AG04450 (cell line): ENCODE measurements at regions not wholly inside any gene's neighbourhood (a gene's known extent, or its start where the extent isn't known, plus 50 kb on each side); places are given as distances from the start of the nearest gene placed in this dataset.

Experiments used
- CTCF ChIA-PET: fragments of 300-600, 350-600 bp; formaldehyde crosslinking; extraction: SDS; loops from one replicate; lab custom pipeline; 2022; ENCODE audit warnings: antibody characterized with exemption, inconsistent platforms; lab: Charles Lee
- POLR2A ChIA-PET: fragments of 350-600 bp; formaldehyde crosslinking; extraction: SDS; loops from one replicate; lab custom pipeline; 2021; ENCODE audit warnings: antibody characterized with exemption, inconsistent platforms; lab: Yijun Ruan, JAX
- DNase-seq: peaks from one replicate; pipeline ENCODE4 v3.0.0-alpha.2; 2011; ENCODE audit warnings: low read depth, low spot score
- H3K27ac ChIP-seq: one replicate; pipeline ENCODE4 v1.5.1; 2012; ENCODE audit warnings: low read depth, low read length, control low read depth
- H3K27me3 ChIP-seq: one replicate; pipeline ENCODE4 v1.6.0; 2012; ENCODE audit warnings: low read length; ENCODE audit not compliant: control insufficient read depth, insufficient read depth
- H3K4me3 ChIP-seq: 2 replicates; pipeline ENCODE4 v1.5.1; 2011; ENCODE audit warnings: mild to moderate bottlenecking, low read depth, low read length, control low read depth
- H3K9me3 ChIP-seq: 2 replicates; pipeline ENCODE4 v1.5.1; 2012; ENCODE audit warnings: low read length; ENCODE audit not compliant: control insufficient read depth, insufficient read depth
- TF ChIP-seq, protein P1 (sequence below): IDR thresholded peaks from 2 replicates; pipeline ENCODE4 v1.5.1; 2011; ENCODE audit warnings: low read depth, low read length, control low read depth, inconsistent platforms

DNA sequence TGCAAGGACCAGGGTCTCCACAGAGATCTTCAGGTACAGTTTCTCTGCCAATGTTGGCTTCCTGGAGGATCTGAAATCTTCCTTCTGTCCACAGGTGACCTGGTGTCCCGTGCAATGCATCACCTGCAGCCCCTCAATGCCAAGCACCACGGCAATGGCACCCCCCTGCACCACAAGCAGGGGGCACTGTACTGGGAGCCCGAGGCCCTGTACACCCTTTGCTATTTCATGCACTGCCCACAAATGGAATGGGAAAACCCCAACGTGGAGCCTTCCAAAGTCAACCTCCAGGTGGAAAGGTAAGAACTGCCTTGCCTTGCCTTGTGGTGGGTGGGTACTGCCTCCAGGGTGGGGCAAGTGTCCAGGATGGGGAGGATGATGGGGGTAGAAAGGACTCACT lies 141.8 kb upstream of the PWP1 start:
- TF ChIP-seq, protein P1, sequence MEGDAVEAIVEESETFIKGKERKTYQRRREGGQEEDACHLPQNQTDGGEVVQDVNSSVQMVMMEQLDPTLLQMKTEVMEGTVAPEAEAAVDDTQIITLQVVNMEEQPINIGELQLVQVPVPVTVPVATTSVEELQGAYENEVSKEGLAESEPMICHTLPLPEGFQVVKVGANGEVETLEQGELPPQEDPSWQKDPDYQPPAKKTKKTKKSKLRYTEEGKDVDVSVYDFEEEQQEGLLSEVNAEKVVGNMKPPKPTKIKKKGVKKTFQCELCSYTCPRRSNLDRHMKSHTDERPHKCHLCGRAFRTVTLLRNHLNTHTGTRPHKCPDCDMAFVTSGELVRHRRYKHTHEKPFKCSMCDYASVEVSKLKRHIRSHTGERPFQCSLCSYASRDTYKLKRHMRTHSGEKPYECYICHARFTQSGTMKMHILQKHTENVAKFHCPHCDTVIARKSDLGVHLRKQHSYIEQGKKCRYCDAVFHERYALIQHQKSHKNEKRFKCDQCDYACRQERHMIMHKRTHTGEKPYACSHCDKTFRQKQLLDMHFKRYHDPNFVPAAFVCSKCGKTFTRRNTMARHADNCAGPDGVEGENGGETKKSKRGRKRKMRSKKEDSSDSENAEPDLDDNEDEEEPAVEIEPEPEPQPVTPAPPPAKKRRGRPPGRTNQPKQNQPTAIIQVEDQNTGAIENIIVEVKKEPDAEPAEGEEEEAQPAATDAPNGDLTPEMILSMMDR: no peak
- POLR2A ChIA-PET: no interaction called here
- H3K9me3 ChIP-seq: no peaks in the 10 kb centered on the region
- CTCF ChIA-PET: no interaction called here
- DNase-seq: no peak
- H3K27ac ChIP-seq: no peak overlapping the region
- no peak overlapping the region for H3K4me3 ChIP-seq
- H3K27me3 ChIP-seq: no peaks in the 10 kb centered on the region

DNA sequence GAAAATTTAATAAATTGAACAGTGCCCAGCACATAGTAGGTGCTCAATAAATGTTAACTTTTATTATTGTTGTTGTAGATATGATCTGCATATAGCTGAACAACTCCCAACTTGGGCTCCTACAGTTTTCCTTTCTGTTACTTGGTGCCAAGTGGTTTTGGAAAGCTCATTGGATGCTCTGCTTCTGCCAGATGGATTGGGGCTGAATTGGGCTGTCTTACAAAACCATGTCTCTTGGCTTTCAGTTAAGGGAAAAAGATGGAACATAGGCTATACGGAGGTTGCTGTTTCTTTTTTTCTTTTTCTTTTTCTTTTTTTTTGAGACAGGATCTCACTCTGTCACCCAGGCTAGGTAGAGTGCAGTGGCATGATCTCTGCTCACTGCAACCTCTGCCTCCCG lies 140.7 kb upstream of the PWP1 start:
- ChIA-PET POLR2A (no interaction called here), CTCF (interaction anchor here (1.2 to 3.9 kb wide), 2 partner anchors 64 to 413 kb away, joined by 5 to 12 read pairs; no protein-coding TSS in a partner anchor)
- TF ChIP-seq, protein P1: no peak
- no peak for DNase-seq
- no peak overlapping the region for H3K4me3 ChIP-seq
- no peaks in the 10 kb centered on the region for H3K27me3 ChIP-seq
- H3K9me3 ChIP-seq: 0 out of 2 replicates have a peak, but pooled peaks cover 2% of the 10 kb centered on the region
- no peak overlapping the region for H3K27ac ChIP-seq

DNA sequence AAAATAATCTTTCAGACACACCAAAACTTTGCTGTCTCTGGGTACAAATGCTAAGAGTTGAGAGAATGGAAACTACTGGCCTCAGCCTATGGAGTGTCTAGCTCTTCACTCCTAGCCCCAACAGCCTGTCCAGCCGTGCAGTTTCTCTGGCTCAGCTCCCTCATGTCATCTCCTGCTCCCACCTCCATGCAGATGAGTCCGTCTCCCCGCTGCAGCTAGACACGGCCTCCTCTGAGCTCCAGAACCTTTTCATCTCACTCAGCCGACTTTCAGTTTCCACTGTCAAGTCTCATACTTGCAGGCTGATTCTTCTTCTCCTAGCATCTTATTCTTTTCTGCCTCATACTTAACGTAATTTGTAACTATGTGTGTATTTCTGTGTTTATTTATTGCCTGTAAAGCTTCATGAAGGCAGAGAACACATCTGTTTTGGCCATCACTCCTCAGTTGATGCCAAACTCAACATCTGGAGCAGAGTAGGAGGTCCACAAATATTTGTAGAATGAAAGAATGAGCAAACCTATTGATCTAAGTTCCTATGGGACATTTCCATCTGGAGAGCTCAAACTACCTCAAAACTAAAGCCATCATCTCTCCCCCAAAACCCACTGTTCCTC lies 139.8 kb upstream of the PWP1 start:
- DNase-seq: peak; percentile 20
- TF ChIP-seq, protein P1: no peak
- ChIA-PET POLR2A (no interaction called here), CTCF (interaction anchor here (0.5 to 3.9 kb wide), 3 partner anchors 63 to 456 kb away, joined by 3 to 12 read pairs (median 3); no protein-coding TSS in a partner anchor)
- 0 out of 2 replicates have a peak, but pooled peaks cover 3% of the 10 kb centered on the region for H3K9me3 ChIP-seq
- peak overlapping the region; percentile 22; the same call in 1 of the 2 replicates for H3K4me3 ChIP-seq
- no peaks in the 10 kb centered on the region for H3K27me3 ChIP-seq
- H3K27ac ChIP-seq: no peak overlapping the region

DNA sequence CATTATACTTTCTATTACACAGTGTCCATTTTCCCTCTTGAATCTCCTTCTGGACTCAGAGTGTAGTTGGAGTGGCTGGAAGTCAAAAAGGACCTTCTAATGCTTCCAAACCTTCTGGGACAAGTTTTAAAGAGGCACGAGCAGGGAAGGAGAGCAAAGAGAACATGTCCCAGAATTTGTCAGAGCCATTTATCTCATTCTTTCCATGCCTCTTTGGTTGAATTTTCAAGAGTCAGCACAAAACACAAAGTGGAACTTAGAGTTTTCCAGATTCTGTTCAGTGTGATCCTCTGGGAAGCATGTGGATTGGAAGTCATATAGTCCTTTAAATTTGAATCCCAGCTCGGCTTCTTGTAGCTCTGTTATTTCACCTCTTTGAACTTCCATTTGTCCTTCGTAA lies 138.2 kb upstream of the PWP1 start:
- Histone ChIP-seq H3K4me3 (no peak overlapping the region), H3K9me3 (0 out of 2 replicates have a peak, but pooled peaks cover 3% of the 10 kb centered on the region), H3K27ac (no peak overlapping the region), H3K27me3 (no peaks in the 10 kb centered on the region)
- TF ChIP-seq, protein P1: no peak
- no peak for DNase-seq
- CTCF ChIA-PET: interaction anchor here (1.0 to 3.9 kb wide), 2 partner anchors 62 to 415 kb away, joined by 4 to 12 read pairs; no protein-coding TSS in a partner anchor
- POLR2A ChIA-PET: no interaction called here
